ENCODE measurements at regions not wholly inside any gene's neighbourhood (a gene's known extent, or its start where the extent isn't known, plus 50 kb on each side); places are given as distances from the start of the nearest gene placed in this dataset.

- DNase-seq = no peak
Measured at GRCh38 chr4:85274955-85275354, 200.0 kb upstream of the ARHGAP24 start.

DNA sequence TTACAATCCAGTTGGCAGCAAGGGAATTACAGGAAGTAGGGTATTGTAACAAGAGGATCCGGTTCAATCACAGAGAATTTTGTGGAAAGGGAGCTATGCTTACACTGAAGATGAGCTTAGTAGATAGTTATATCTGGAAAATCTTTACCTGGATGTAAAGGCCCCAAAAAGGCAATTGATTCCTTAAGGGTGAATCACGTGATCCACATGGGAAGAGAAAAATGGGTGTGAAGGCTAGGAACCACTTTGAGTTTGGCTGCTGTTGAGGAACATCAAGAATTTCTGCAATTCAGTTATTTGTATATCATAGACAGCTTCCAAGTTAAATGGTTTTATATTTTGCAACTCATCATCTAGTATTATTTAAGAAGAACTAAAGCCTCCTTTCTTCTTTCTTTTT, 194.0 kb upstream of the ARHGAP24 start:
- no peak for DNase-seq

- no peak for DNase-seq
Measured at GRCh38 chr4:85291226-85291625, 183.7 kb upstream of the ARHGAP24 start.

GRCh38 chr4:85298037-85298436, 176.9 kb upstream of the ARHGAP24 start:
- no peak for DNase-seq

- DNase-seq = no peak
Measured at GRCh38 chr4:85302193-85302736, 172.7 kb upstream of the ARHGAP24 start.

DNA sequence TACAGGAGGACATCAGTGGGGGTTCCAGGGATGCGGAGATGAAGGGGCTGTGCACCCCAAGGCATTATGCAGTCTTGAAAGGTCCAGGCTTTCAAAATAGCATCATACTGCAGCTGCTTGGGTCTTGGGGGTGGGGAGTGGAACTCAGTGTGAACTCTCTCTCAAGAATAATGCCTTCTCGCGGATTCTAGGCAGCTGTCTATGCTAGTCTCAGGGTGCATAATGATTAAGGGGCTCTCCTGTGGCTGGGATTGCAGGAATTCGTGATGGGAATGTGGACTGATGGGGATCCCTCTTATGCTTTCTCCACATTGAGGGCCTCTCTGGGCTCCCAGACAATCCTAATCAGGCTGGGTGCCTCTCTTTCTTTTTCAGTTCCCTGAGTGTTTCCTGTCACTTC, 172.2 kb upstream of the ARHGAP24 start:
- DNase-seq = no peak

- no peak for DNase-seq
Measured at GRCh38 chr4:85318415-85318814, 156.5 kb upstream of the ARHGAP24 start.

- no peak for DNase-seq
Measured at GRCh38 chr4:85358831-85359230, 116.1 kb upstream of the ARHGAP24 start.

- no peak for DNase-seq
Measured at GRCh38 chr4:85362550-85362949, 112.4 kb upstream of the ARHGAP24 start.

DNA sequence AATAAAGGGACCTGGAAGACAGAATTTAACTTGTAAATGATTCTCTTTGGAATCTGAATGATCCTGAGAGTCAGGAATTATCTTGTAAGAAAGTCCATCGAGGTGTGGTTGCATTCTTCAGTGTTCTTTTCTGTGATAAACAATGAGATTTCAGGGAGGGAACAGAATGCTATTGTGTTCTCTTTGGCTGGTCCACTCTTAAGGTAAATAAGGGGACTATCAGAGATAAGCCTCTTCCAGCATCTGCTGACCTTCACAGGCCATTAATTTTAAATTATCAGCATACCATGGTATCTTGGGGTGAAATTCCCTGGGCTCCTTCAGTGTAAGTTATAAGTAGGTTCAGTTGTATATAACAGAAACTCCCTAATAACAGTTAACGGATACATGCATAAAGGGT, 107.1 kb upstream of the ARHGAP24 start:
- DNase-seq = no peak

DNA sequence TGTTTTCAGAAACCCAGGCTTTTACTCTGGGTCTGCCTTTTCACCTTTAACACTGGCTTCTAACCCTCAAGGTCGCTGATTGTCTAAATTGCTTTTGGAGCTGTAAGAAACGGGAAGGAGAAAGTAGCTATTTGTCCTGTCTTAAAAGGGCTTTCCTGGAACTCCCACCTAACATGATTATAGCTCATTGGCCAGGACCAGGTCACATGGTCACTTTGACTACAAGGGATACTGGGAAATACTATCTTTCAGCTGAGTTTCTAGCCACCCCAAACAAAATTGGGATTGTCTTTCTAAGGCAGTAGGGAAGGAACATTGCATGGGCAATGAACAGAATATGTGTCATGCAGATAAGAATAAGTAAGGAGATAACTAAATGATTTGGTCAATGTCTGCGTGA, 106.7 kb upstream of the ARHGAP24 start:
- no peak for DNase-seq

DNA sequence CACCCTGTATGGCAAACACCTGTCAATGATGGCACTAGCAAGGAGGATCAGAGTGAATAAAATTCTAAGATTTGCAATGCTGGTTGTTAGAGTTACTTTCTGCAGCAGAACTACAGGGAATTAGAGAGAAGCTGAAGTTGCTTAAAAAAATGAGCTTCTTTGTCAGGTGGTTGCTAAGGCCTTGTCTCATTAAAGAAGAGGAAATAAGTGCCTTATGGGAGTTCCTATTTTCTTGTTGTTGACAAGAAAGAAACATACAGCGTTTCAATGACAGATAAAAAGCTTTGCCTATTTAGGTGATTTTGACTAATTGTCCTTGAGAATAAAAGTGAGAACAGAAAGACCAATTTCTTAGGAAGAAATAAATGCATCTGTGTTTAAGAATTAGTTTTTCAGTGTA, 106.0 kb upstream of the ARHGAP24 start:
- DNase-seq = no peak

- no peak for DNase-seq
Measured at GRCh38 chr4:85369703-85370380, 105.1 kb upstream of the ARHGAP24 start.

DNA sequence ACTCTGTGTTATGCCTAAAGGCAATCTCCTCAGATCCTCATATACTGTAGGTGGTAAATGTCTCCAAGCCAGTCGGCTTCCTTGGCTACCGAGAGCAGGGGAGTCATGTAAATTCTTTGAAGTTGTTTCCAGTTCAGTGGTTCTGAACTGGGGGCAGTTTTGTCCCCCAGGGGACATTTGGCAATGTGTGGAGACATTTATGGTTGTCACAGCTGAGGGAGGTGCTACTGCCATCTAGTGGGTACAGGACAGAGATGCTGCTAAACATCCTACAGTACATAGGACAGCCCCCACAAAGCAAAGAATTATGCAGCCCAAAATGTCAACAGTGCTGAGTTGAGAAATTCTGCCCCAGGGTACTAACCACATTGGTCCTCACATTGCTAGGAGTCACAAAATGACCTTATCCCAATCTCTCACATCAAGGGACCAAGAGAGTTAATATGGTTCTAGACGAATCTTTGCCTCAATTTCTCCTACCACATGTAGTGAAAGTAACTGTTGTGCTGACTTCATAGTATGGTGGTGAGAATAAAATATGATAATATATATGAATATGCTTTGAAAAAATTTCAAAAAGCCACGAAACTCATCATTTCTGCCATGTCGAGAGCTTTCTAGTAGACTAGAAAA, 104.4 kb upstream of the ARHGAP24 start:
- DNase-seq = no peak

DNA sequence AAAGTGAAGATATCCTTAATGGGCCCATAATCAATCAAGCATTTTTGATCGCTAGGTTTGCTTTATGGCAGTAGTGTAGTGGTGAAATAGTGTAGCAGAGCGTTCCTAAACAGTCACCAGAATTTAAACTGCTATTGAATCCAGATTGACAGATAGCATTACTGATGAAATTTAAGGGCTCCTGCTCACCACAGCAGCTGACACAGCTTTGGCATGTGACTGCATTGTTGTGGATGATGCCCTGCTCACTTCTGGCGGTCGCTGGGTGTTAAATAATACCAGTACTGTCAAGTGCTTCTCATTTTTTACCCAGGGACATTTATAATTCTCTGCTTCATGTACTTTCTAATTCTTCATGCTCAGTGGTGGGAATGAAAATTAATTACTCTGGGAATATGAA, 102.0 kb upstream of the ARHGAP24 start:
- DNase-seq = no peak

DNA sequence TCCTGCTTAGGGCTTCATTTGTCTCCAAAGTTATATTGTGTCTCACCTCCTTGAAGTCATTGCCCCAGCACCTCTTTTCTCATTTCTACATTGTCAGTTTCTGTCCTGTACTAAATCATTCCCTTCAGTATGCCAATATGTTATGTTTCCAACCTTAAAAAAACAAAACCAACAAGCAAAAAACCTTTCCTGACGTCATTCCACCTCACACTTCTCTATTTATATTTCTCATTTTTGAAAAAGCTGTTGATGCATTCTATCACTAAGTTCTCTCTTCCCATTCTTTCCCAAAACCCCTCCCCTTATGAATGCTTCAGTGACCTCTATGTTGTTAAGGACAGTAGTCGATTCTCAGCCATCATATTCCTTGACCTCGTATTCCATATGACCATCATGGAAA, 98.7 kb upstream of the ARHGAP24 start:
- no peak for DNase-seq

- no peak for DNase-seq
Measured at GRCh38 chr4:85381968-85382367, 93.0 kb upstream of the ARHGAP24 start.

- no peak for DNase-seq
Measured at GRCh38 chr4:85391071-85391470, 83.9 kb upstream of the ARHGAP24 start.

GRCh38 chr4:85391589-85392410, 83.2 kb upstream of the ARHGAP24 start:
- no peak for DNase-seq

DNA sequence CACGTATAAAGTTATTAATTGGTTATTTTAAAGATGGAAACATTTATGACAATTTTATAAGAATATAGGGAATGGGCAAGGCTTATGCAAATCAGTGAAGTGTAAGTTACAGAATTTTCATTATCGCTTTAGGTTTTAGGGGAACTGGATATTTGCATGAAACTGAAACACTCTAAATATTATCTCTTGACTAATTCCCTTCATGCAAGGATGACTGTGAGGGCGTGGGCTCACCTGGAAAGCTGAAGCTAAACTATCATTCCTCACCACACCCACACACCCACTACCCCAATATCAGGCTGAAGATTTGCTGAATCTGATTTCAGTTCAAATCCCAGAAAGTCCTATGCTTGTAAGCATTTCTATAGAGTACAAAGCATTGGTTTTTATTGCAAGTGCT, 81.7 kb upstream of the ARHGAP24 start:
- no peak for DNase-seq

GRCh38 chr4:85398276-85398675, 76.7 kb upstream of the ARHGAP24 start:
- DNase-seq = no peak

DNA sequence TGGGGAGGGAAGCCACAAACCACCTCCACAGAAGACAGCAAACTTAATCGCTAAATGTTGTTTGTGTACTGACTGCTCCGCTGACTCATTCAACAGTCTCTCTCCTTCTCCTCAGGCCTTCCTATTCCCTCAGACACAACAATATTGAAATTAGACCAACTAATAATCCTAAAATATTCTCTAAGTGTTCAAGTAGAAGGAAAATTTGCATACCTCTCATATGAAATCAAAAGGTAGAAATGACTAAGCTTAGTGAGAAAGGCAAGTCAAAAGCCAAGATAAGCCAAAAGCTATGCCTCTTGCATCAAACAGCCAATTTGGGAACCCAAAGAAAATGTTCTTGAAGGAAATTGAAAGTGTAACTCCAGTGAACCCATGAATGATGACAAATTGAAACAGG, 75.7 kb upstream of the ARHGAP24 start:
- DNase-seq = no peak

DNA sequence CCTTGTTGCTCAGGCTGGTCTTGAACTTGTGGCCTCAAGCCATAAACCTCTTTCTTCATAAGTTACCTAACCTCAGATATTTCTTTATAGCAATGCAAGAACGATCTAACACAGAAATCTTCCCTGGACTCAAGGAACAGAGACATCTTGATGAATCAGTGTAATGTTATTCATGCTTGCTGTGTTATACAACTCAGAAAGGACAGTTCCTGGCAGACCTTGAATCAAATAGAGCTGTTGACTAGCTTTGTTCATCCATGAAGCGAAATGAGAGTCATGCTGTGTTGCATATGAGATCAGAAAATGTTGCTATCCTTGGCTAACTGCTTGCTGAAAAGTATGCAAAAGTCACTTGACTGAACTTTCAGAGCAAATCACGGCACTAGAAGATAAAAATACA, 72.6 kb upstream of the ARHGAP24 start:
- no peak for DNase-seq

DNA sequence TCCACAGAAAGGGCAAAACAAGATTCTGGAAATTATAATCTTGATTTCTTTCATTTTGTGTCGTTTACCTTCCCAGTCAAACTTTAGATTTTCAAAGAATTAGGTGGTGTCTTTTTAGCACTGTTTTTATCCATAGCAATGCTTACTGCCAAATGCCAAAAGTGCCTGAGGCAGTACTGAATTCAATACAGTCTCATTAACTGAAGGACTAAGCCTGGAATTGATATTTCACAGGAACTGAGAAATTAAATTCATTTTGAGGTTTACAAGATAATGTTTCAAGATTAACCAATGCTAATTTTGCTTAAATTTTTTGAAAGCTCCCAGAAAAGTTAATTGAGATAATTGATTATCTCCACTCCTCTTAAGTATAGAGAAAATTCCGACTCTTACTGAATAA, 68.8 kb upstream of the ARHGAP24 start:
- no peak for DNase-seq

All from CD4-positive, alpha-beta T cell treated with Interleukin-4 for 4 hours (primary cell).